GM12878 (cell line): ENCODE measurements at regions not wholly inside any gene's neighbourhood (a gene's known extent, or its start where the extent isn't known, plus 50 kb on each side); places are given as distances from the start of the nearest gene placed in this dataset.

ENCODE experiments used
- CTCF ChIP-seq, 3 experiments: IDR thresholded peaks in 2 of 3; conservative IDR thresholded peaks in 1 of 3; 2 replicates each; pipeline ENCODE4 v1.5.1; 2011; ENCODE audit warnings: low read depth in 3 of 3, low read length in 3 of 3, mild to moderate bottlenecking in 3 of 3, control low read depth in 2 of 3, moderate library complexity in 2 of 3, inconsistent platforms in 1 of 3, mixed read lengths in 1 of 3; ENCODE audit not compliant: control insufficient read depth in 2 of 3, insufficient read depth in 1 of 3; ENCODE audit errors: extremely low read depth in 1 of 3
- EZH2 ChIP-seq: IDR thresholded peaks from 2 replicates; pipeline ENCODE4 v1.6.1; 2012; ENCODE audit warnings: low read depth, mild to moderate bottlenecking, control low read depth, inconsistent platforms, low read length, borderline replicate concordance; ENCODE audit not compliant: control insufficient read depth
- FOS ChIP-seq: IDR thresholded peaks from 3 replicates; pipeline ENCODE4 v1.6.1; 2011; ENCODE audit warnings: borderline replicate concordance; ENCODE audit not compliant: insufficient read length; ENCODE audit errors: extremely low read depth
- NFYB ChIP-seq: IDR thresholded peaks from 2 replicates; pipeline ENCODE4 v1.6.1; 2011; ENCODE audit warnings: low read depth, mild to moderate bottlenecking, low read length, improper control_type of control experiment, moderate library complexity; ENCODE audit not compliant: insufficient read depth
- REST ChIP-seq: IDR thresholded peaks from 2 replicates; pipeline ENCODE4 v1.6.1; 2012; ENCODE audit warnings: mild to moderate bottlenecking, low read depth, low read length
- TAF1 ChIP-seq: IDR thresholded peaks from 2 replicates; pipeline ENCODE4 v1.6.1; 2011; ENCODE audit warnings: mild to moderate bottlenecking, low read depth, low read length, borderline replicate concordance

- TF ChIP-seq FOS (no peak), REST (no peak), CTCF (IDR thresholded peaks at IDR 0.05 in 2 of 3, conservative IDR thresholded peaks at IDR 0.05 in 1 of 3; ENCODE audit: control insufficient read depth in 2 of 3, extremely low read depth in 1 of 3, insufficient read depth in 1 of 3, low read depth in 3 of 3, low read length in 3 of 3) (no peak), EZH2 (no peak), TAF1 (no peak), NFYB (no peak)
These were observed 144.0 kb downstream of the SOX9 start for GRCh38 chr17:72264682-72265405.
